GM23248 (cell line): ENCODE measurements at regions not wholly inside any gene's neighbourhood (a gene's known extent, or its start where the extent isn't known, plus 50 kb on each side); places are given as distances from the start of the nearest gene placed in this dataset.

Experiments
- DNase-seq: peaks from one replicate; pipeline ENCODE4 v3.0.0-alpha.2; 2015
- H2AFZ ChIP-seq: fragments of 200-600 bp; sonication (generic); 2 replicates; pipeline ENCODE4 v1.6.1; 2016; ENCODE audit warnings: antibody characterized with exemption
- H3F3A ChIP-seq: fragments of 200-600 bp; sonication (generic); 2 replicates; pipeline ENCODE4 v1.6.1; 2016; ENCODE audit warnings: mild to moderate bottlenecking, antibody characterized with exemption, mixed run types; ENCODE audit not compliant: insufficient read depth
- H3K27ac ChIP-seq: fragments of 200-600 bp; sonication (generic); 2 replicates; pipeline ENCODE4 v1.5.1; 2016; ENCODE audit warnings: mild to moderate bottlenecking
- H3K27me3 ChIP-seq: fragments of 200-600 bp; sonication (generic); replicated peaks from 2 replicates; pipeline ENCODE4 v1.6.1; 2016; ENCODE audit warnings: mild to moderate bottlenecking; ENCODE audit not compliant: insufficient read depth
- H3K36me3 ChIP-seq: fragments of 200-600 bp; sonication (generic); 2 replicates; pipeline ENCODE4 v1.6.1; 2016; ENCODE audit warnings: low read depth, mild to moderate bottlenecking
- H3K4me1 ChIP-seq: fragments of 200-600 bp; sonication (generic); 2 replicates; pipeline ENCODE4 v1.6.1; 2016; ENCODE audit warnings: mild to moderate bottlenecking; ENCODE audit not compliant: insufficient read depth
- H3K4me2 ChIP-seq: fragments of 200-600 bp; sonication (generic); one replicate; pipeline ENCODE4 v1.6.1; 2016; ENCODE audit warnings: mild to moderate bottlenecking; ENCODE audit not compliant: unreplicated experiment
- H3K4me3 ChIP-seq: fragments of 200-600 bp; sonication (generic); 2 replicates; pipeline ENCODE4 v1.5.1; 2016; ENCODE audit warnings: mild to moderate bottlenecking
- H3K79me2 ChIP-seq: fragments of 200-600 bp; sonication (generic); 2 replicates; pipeline ENCODE4 v1.6.1; 2016; ENCODE audit warnings: mild to moderate bottlenecking; ENCODE audit not compliant: insufficient read depth
- H3K9ac ChIP-seq: fragments of 200-600 bp; sonication (generic); 2 replicates; pipeline ENCODE4 v1.6.1; 2016; ENCODE audit warnings: mild to moderate bottlenecking
- H3K9me2 ChIP-seq: fragments of 200-600 bp; sonication (generic); 2 replicates; pipeline ENCODE4 v1.6.1; 2016; ENCODE audit warnings: mixed run types, mild to moderate bottlenecking, moderate library complexity; ENCODE audit not compliant: insufficient read depth
- H3K9me3 ChIP-seq: fragments of 200-600 bp; sonication (generic); one replicate; pipeline ENCODE4 v1.6.1; 2017; ENCODE audit warnings: low read depth
- H4K20me1 ChIP-seq: fragments of 200-600 bp; sonication (generic); 2 replicates; pipeline ENCODE4 v1.6.0; 2016; ENCODE audit not compliant: insufficient read depth
- EZH2 ChIP-seq: fragments of 200-600 bp; sonication (generic); IDR thresholded peaks from 2 replicates; pipeline ENCODE4 v1.6.1; 2018; ENCODE audit warnings: antibody characterized with exemption, mild to moderate bottlenecking; ENCODE audit not compliant: insufficient read depth, poor library complexity, severe bottlenecking
- EZH2phosphoT487 ChIP-seq: fragments of 200-600 bp; sonication (generic); IDR thresholded peaks from 2 replicates; pipeline ENCODE4 v1.6.1; 2018; ENCODE audit warnings: antibody characterized with exemption, moderate library complexity, mild to moderate bottlenecking, low read depth; ENCODE audit not compliant: insufficient read depth
- WGBS, 2 experiments: methylation state at CpG; one replicate each; pipeline ENCODE4 v1.1.6; 2015 to 2017; ENCODE audit warnings: low lambda C conversion rate in 2 of 2, low coverage in 1 of 2; ENCODE audit errors: missing lambda C conversion rate in 2 of 2; 5-methylcytosine and 5-hydroxymethylcytosine counted together
- in situ Hi-C: fragments of 300-500 bp; cut with MboI; formaldehyde crosslinking; loops from 2 replicates; pipeline ENCODE4 v1.15.0; 2020

DNA sequence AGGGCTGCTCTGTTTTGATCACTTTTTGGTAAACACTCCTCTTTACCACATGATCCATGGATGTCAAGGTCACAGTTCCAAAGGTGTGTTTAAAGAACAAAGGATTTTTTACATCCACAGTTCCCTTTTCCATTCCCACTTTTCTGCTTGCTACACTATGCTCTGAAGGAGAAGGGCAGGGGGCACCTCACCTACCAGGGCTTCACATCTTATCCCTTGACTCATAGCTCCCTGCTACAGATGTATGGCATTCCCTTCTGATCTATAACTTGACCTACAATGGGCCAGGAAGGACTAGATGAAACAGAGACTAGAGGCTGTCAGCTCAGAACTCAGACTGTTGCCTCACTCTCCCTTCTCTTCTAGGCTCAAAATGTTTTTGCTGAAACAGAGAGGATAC is 233.1 kb upstream of the RPS6KA3 start:
- Histone ChIP-seq H3F3A (no peaks in the 10 kb centered on the region), H3K27ac (no peak overlapping the region), H3K79me2 (no peaks in the 10 kb centered on the region), H4K20me1 (no peaks in the 10 kb centered on the region), H2AFZ (no peak overlapping the region), H3K4me1 (no peaks in the 10 kb centered on the region), H3K9me2 (no peaks in the 10 kb centered on the region), H3K27me3 (no peaks in the 10 kb centered on the region), H3K4me2 (no peak overlapping the region), H3K36me3 (no peaks in the 10 kb centered on the region), H3K9me3 (no peaks in the 10 kb centered on the region), H3K4me3 (no peak overlapping the region), H3K9ac (no peak overlapping the region)
- TF ChIP-seq EZH2phosphoT487 = no peak
- TF ChIP-seq EZH2 = no peak
- in situ Hi-C loops = loop anchor here (25.0 kb wide), 1 partner anchor 1463 kb away; no protein-coding TSS in a partner anchor
- no peak for DNase-seq

DNA sequence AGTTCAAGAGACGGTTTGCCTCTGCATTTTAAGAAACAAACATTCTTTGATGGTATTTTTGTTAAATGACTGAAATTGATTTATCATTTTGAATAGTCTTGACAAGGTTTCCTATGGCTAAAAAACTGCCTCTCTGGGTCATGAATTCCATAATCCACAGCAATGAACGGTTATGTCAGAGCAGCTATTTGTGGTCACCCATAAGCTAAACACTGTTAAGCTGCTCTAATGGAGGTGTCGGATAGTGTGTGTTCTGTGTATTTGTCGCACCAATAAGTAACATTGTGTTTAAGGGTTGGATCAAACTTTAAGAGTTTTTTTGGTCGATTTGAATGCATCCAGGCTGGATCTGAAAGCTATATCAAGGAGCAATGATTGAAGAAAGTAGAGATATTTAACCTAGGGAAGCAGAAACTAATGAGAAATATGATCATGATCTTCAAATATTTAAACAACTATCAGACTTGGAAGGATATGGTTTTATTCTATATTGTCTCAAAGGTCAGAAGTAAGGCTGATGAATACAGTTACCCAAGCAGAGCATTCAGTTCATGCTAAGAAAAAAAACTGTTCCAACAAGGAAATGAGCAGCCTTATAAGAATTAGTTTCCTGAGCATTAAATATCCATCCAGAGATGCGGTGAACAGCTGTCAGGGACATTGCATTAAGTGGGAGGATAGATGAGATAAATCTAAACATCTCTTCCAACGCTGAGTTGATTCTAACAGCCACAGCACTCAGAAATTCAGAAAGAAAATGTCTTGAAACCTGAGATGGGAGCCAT is 232.3 kb upstream of the RPS6KA3 start:
- Histone ChIP-seq H3K79me2 (no peaks in the 10 kb centered on the region), H3F3A (no peaks in the 10 kb centered on the region), H3K9me3 (no peaks in the 10 kb centered on the region), H4K20me1 (no peaks in the 10 kb centered on the region), H3K27ac (no peak overlapping the region), H3K27me3 (no peaks in the 10 kb centered on the region), H3K4me2 (no peak overlapping the region), H2AFZ (no peak overlapping the region), H3K4me3 (no peak overlapping the region), H3K4me1 (no peaks in the 10 kb centered on the region), H3K36me3 (no peaks in the 10 kb centered on the region), H3K9me2 (no peaks in the 10 kb centered on the region), H3K9ac (no peak overlapping the region)
- in situ Hi-C loops = no loop called here
- TF ChIP-seq EZH2 = no peak
- TF ChIP-seq EZH2phosphoT487 = no peak
- DNase-seq = no peak
- WGBS, 2 experiments = 74 to 76% methylated on average over 7 of the region's 7 CpGs

DNA sequence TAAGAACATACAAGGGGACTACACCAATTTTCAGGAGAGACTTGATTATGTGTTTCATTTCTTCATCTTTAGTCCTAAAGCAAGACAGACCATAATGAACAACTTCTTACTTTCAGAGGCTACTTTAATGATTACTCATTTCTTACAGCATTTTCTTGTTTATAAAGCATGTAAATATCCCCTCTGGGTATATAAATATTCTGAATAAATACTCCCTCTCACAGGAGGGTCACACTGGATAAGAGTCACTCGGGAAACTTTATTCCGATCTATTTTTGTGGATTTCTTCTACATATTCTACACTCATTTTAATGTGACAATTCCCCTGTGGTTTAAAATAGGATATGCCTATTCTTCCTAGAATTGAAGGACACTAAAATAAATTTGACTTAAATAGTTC is 228.9 kb upstream of the RPS6KA3 start:
- H3K9ac ChIP-seq = no peak overlapping the region
- 88 to 100% methylated on average over 2 of the region's 2 CpGs for WGBS, 2 experiments
- H3K36me3 ChIP-seq = no peaks in the 10 kb centered on the region
- H3K27me3 ChIP-seq = no peaks in the 10 kb centered on the region
- H3K4me3 ChIP-seq = no peak overlapping the region
- DNase-seq = no peak
- in situ Hi-C loops = no loop called here
- no peak overlapping the region for H2AFZ ChIP-seq
- TF ChIP-seq EZH2phosphoT487 = no peak
- TF ChIP-seq EZH2 = no peak
- H4K20me1 ChIP-seq = no peaks in the 10 kb centered on the region
- H3K4me2 ChIP-seq = no peak overlapping the region
- H3K79me2 ChIP-seq = no peaks in the 10 kb centered on the region
- H3K9me2 ChIP-seq = no peaks in the 10 kb centered on the region
- no peaks in the 10 kb centered on the region for H3K9me3 ChIP-seq
- no peaks in the 10 kb centered on the region for H3F3A ChIP-seq
- H3K4me1 ChIP-seq = no peaks in the 10 kb centered on the region
- no peak overlapping the region for H3K27ac ChIP-seq

DNA sequence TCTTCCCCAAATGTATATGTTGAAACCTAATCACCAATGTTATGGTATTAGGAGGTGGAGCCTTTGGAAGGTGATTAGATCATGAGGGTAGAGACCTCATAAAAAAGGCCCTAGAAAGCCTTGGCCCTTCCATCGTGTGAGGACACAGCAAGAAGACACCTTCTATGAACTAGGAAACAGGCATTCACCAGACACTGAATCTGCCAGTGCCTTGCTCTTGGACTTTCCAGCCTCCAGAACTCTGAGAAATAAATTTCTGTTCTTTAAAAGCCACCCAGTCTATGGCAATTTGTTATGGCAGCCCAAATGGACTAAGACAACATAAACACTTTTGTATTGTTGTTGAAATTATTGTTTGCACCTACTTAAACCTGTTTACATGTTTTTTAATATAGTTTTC is 221.8 kb upstream of the RPS6KA3 start:
- Histone ChIP-seq H3K4me2 (no peak overlapping the region), H3F3A (0 out of 2 replicates have a peak, but pooled peaks cover 9% of the 10 kb centered on the region), H3K4me1 (peaks cover 4% of the 10 kb centered on the region; the same call in 1 of the 2 replicates), H3K9ac (no peak overlapping the region), H3K4me3 (no peak overlapping the region), H3K9me2 (no peaks in the 10 kb centered on the region), H3K27ac (no peak overlapping the region), H3K36me3 (no peaks in the 10 kb centered on the region), H3K79me2 (no peaks in the 10 kb centered on the region), H3K27me3 (no peaks in the 10 kb centered on the region), H3K9me3 (no peaks in the 10 kb centered on the region), H4K20me1 (no peaks in the 10 kb centered on the region), H2AFZ (no peak overlapping the region)
- in situ Hi-C loops = no loop called here
- DNase-seq = no peak
- 88 to 100% methylated on average over 1 of the region's 1 CpG for WGBS, 2 experiments
- TF ChIP-seq EZH2phosphoT487 = no peak
- no peak for TF ChIP-seq EZH2
